ENCODE measurements at regions not wholly inside any gene's neighbourhood (a gene's known extent, or its start where the extent isn't known, plus 50 kb on each side); places are given as distances from the start of the nearest gene placed in this dataset.

- Histone ChIP-seq H3K4me1 (replicated peaks in 1 of 4; ENCODE audit: control insufficient read depth in 3 of 4, insufficient read depth in 4 of 4, low read length in 3 of 4) (peaks cover 0 to 2% (median 0%) of the 10 kb centered on the region in 4 experiments; a peak in 4 of 7 replicates), H3K4me2 (ENCODE audit: insufficient read depth in 1 of 2, low read depth in 2 of 2, low read length in 2 of 2) (no peak overlapping the region), H2BK120ac (replicated peaks; ENCODE audit: low read depth, low read length) (no peak overlapping the region), H3K27ac (ENCODE audit: low read depth, low read length) (no peak overlapping the region), H2AFZ (ENCODE audit: low read length) (no peak overlapping the region), H3K23me2 (ENCODE audit: low read depth, low read length) (no peaks in the 10 kb centered on the region), H3K27me3 (replicated peaks in 1 of 4; ENCODE audit: control insufficient read depth in 3 of 4, extremely low read depth in 1 of 4, insufficient read depth in 3 of 4, low read length in 3 of 4) (peaks cover 0 to 5% (median 0%) of the 10 kb centered on the region in 4 experiments; a peak in 1 of 7 replicates), H4K5ac (ENCODE audit: insufficient read length, low read depth, low read length) (no peak overlapping the region), H3K14ac (ENCODE audit: insufficient read length) (no peak overlapping the region), H2BK15ac (ENCODE audit: low read length) (no peak overlapping the region), H4K91ac (replicated peaks; ENCODE audit: insufficient read length, low read length) (no peak overlapping the region), H4K8ac (ENCODE audit: extremely low read depth, insufficient read depth, low read length) (no peak overlapping the region), H3K56ac (replicated peaks; ENCODE audit: insufficient read length, low read depth, low read length) (no peak overlapping the region), H3K9ac (replicated peaks in 1 of 4; ENCODE audit: extremely low read depth in 1 of 4, low read depth in 3 of 4, low read length in 3 of 4) (no peak overlapping the region), H3K36me3 (ENCODE audit: control insufficient read depth in 2 of 4, insufficient read depth in 4 of 4, low read length in 3 of 4) (no peaks in the 10 kb centered on the region), H2BK12ac (ENCODE audit: low read depth, low read length) (no peak overlapping the region), H3K9me3 (ENCODE audit: insufficient read depth in 2 of 2, low read depth in 1 of 2, low read length in 1 of 2) (no peaks in the 10 kb centered on the region), H3K79me2 (ENCODE audit: control insufficient read depth in 1 of 2, insufficient read depth in 2 of 2, low read length in 2 of 2) (no peaks in the 10 kb centered on the region), H3K18ac (ENCODE audit: extremely low read depth, low read length) (no peak overlapping the region), H3K4ac (replicated peaks; ENCODE audit: insufficient read length, low read depth, low read length) (no peak overlapping the region), H3K23ac (ENCODE audit: insufficient read length) (no peak overlapping the region), H2AK5ac (ENCODE audit: low read depth, low read length) (no peak overlapping the region), H3K4me3 (ENCODE audit: extremely low read depth in 1 of 4, insufficient read depth in 2 of 4, low read depth in 3 of 4, low read length in 4 of 4) (no peak overlapping the region), H4K20me1 (replicated peaks in 1 of 2; ENCODE audit: control insufficient read depth in 1 of 2, insufficient read depth in 2 of 2, low read length in 2 of 2) (no peaks in the 10 kb centered on the region), H3K79me1 (ENCODE audit: low read depth, low read length) (no peaks in the 10 kb centered on the region), H2BK5ac (ENCODE audit: low read depth, low read length) (no peak overlapping the region), H2BK20ac (ENCODE audit: low read length) (no peak overlapping the region)
- CTCF ChIA-PET (ENCODE audit: partially characterized antibody), result interaction anchor here (1.0 kb wide), 3 partner anchors 15 to 158 kb away, joined by 3 read pairs; no protein-coding TSS in a partner anchor
- TF ChIP-seq SRF (IDR thresholded peaks at IDR 0.05; ENCODE audit: low read depth, low read length) (no peak), SP2 (IDR thresholded peaks at IDR 0.05; ENCODE audit: low read length) (no peak), EP300 (IDR thresholded peaks at IDR 0.05; ENCODE audit: borderline replicate concordance in 1 of 2, low read depth in 2 of 2, low read length in 2 of 2) (no peak), KDM1A (IDR thresholded peaks at IDR 0.05; ENCODE audit: borderline replicate concordance, low read length) (no peak), RAD21 (IDR thresholded peaks at IDR 0.05 in 1 of 2, conservative IDR thresholded peaks at IDR 0.05 in 1 of 2; ENCODE audit: low read depth in 2 of 2, low read length in 2 of 2) (no peak), RFX5 (IDR thresholded peaks at IDR 0.05; ENCODE audit: borderline replicate concordance, low read depth, low read length) (no peak), MAFK (IDR thresholded peaks at IDR 0.05; ENCODE audit: low read depth, low read length) (no peak), KDM5A (IDR thresholded peaks at IDR 0.05; ENCODE audit: low read length) (no peak), TEAD4 (IDR thresholded peaks at IDR 0.05; ENCODE audit: low read depth, low read length) (no peak), SAP30 (IDR thresholded peaks at IDR 0.05; ENCODE audit: insufficient read depth, insufficient replicate concordance, low read length) (no peak)
- POLR2A ChIA-PET (ENCODE audit: partially characterized antibody), result no interaction called here
- no peak for DNase-seq (ENCODE audit: low read depth in 1 of 2, low spot score in 2 of 2)
- 88% methylated on average over 22 of the region's 24 CpGs; no CpG with 5 or more reads in 1 of the 2 experiments for WGBS, 2 experiments (ENCODE audit: extremely low coverage in 1 of 2, insufficient coverage in 1 of 2, insufficient read length in 1 of 2, insufficient replicate concordance in 2 of 2, low coverage in 1 of 2, low lambda C conversion rate in 2 of 2, missing lambda C conversion rate in 1 of 2)
- FAIRE-seq, result no peak
Measured at GRCh38 chr2:871175-871727, 79.4 kb upstream of the SNTG2 start.
